ENCODE measurements at regions not wholly inside any gene's neighbourhood (a gene's known extent, or its start where the extent isn't known, plus 50 kb on each side); places are given as distances from the start of the nearest gene placed in this dataset.

GRCh38 chr1:25122747-25123146 is 109.6 kb downstream of the SYF2 start:
- no peaks in the 10 kb centered on the region for H3K4me1 ChIP-seq
- no peaks in the 10 kb centered on the region for H3K27me3 ChIP-seq
- H3K9me3 ChIP-seq: no peaks in the 10 kb centered on the region
- WGBS (ENCODE audit: insufficient coverage, low coverage, low lambda C conversion rate, missing lambda C conversion rate): 70% methylated on average over 4 of the region's 5 CpGs
- DNase-seq: no peak
- no peak for ATAC-seq
- H3K27ac ChIP-seq: no peak overlapping the region
- intact Hi-C loops (cut with DNase I): loop anchor here in 1 of 2 donors (5.0 kb wide), 1 partner anchor 80 kb away; no protein-coding TSS in a partner anchor
- H3K36me3 ChIP-seq: no peaks in the 10 kb centered on the region
- TF ChIP-seq CTCF (IDR thresholded peaks at IDR 0.05): no peak
- no peak for TF ChIP-seq POLR2A (IDR thresholded peaks at IDR 0.05)
- H3K4me3 ChIP-seq: no peak overlapping the region

GRCh38 chr1:25120281-25120680 is 112.0 kb downstream of the SYF2 start:
- Histone ChIP-seq H3K36me3 (no peaks in the 10 kb centered on the region), H3K27me3 (no peaks in the 10 kb centered on the region), H3K27ac (no peak overlapping the region), H3K4me1 (no peaks in the 10 kb centered on the region), H3K4me3 (no peak overlapping the region), H3K9me3 (no peaks in the 10 kb centered on the region)
- intact Hi-C loops (cut with DNase I): loop anchor here in 1 of 2 donors (5.0 kb wide), 1 partner anchor 82 kb away; no protein-coding TSS in a partner anchor
- TF ChIP-seq CTCF (IDR thresholded peaks at IDR 0.05): no peak
- no peak for TF ChIP-seq POLR2A (IDR thresholded peaks at IDR 0.05)
- DNase-seq (no peak), ATAC-seq (no peak)
- WGBS (ENCODE audit: insufficient coverage, low coverage, low lambda C conversion rate, missing lambda C conversion rate): 39% methylated on average over 8 of the region's 8 CpGs

- no peak for DNase-seq
- H3K4me1 ChIP-seq: no peaks in the 10 kb centered on the region
- 85% methylated on average over 7 of the region's 7 CpGs for WGBS (ENCODE audit: insufficient coverage, low coverage, low lambda C conversion rate, missing lambda C conversion rate)
- TF ChIP-seq POLR2A (IDR thresholded peaks at IDR 0.05) (no peak), CTCF (IDR thresholded peaks at IDR 0.05) (no peak)
- no peaks in the 10 kb centered on the region for H3K27me3 ChIP-seq
- no peaks in the 10 kb centered on the region for H3K36me3 ChIP-seq
- no peaks in the 10 kb centered on the region for H3K9me3 ChIP-seq
- H3K4me3 ChIP-seq: no peak overlapping the region
- no peak for ATAC-seq
- intact Hi-C loops (cut with DNase I): loop anchor here in 1 of 2 donors (10.0 kb wide), 1 partner anchor 86 kb away; no protein-coding TSS in a partner anchor
- H3K27ac ChIP-seq: no peak overlapping the region
Observed at GRCh38 chr1:25118546-25118945, 113.8 kb downstream of the SYF2 start.

GRCh38 chr1:25117233-25117823 is 115.0 kb downstream of the SYF2 start:
- peak; percentile 81 to 89 (median 82) for ATAC-seq
- H3K27me3 ChIP-seq: no peaks in the 10 kb centered on the region
- intact Hi-C loops (cut with DNase I): loop anchor here in 1 of 2 donors (10.0 kb wide), 1 partner anchor 87 kb away; no protein-coding TSS in a partner anchor
- no peak overlapping the region for H3K27ac ChIP-seq
- peak in 1 of 3 donors; percentile 39 for DNase-seq
- WGBS (ENCODE audit: insufficient coverage, low coverage, low lambda C conversion rate, missing lambda C conversion rate): 62% methylated on average over 3 of the region's 7 CpGs
- no peak overlapping the region for H3K4me3 ChIP-seq
- H3K4me1 ChIP-seq: no peaks in the 10 kb centered on the region
- no peaks in the 10 kb centered on the region for H3K36me3 ChIP-seq
- TF ChIP-seq CTCF (IDR thresholded peaks at IDR 0.05) (peak; percentile 35 to 54 (median 42)), POLR2A (IDR thresholded peaks at IDR 0.05) (no peak)
- no peaks in the 10 kb centered on the region for H3K9me3 ChIP-seq
